ENCODE measurements at regions not wholly inside any gene's neighbourhood (a gene's known extent, or its start where the extent isn't known, plus 50 kb on each side); places are given as distances from the start of the nearest gene placed in this dataset.

- dilution Hi-C loops (cut with MboI; ENCODE audit: extremely low pct_ligation_motif_present, low sequenced_read_pairs) (no loop called here), intact Hi-C loops (cut with micrococcal nuclease) (no loop called here)
- no peak overlapping the region for H3K4me2 ChIP-seq (ENCODE audit: insufficient read depth, low read length)
- ChIA-PET CTCF (no interaction called here), POLR2A (no interaction called here)
- H3K4me1 ChIP-seq (ENCODE audit: control insufficient read depth, extremely low read depth, insufficient read depth, low read length): no peaks in the 10 kb centered on the region
- no peaks in the 10 kb centered on the region for H3K36me3 ChIP-seq (ENCODE audit: control insufficient read depth in 2 of 2, extremely low read depth in 1 of 2, insufficient read depth in 2 of 2, low read length in 2 of 2)
- DNase-seq (ENCODE audit: low read depth, low spot score) (no peak), FAIRE-seq (no peak)
- no peak overlapping the region for H3K4me3 ChIP-seq (replicated peaks in 1 of 3; ENCODE audit: insufficient read depth in 1 of 3, low read depth in 1 of 3, low read length in 3 of 3)
- BruUV-seq (replicated peaks): no TSS peak
- no peaks in the 10 kb centered on the region for H3K79me2 ChIP-seq (ENCODE audit: control insufficient read depth, insufficient read depth, low read length)
- TF ChIP-seq JUN (IDR thresholded peaks at IDR 0.05; ENCODE audit: borderline replicate concordance, insufficient read depth, insufficient read length, low read depth) (no peak), FOS (IDR thresholded peaks at IDR 0.05; ENCODE audit: borderline replicate concordance, insufficient read depth, low read length) (no peak), GATA2 (IDR thresholded peaks at IDR 0.05; ENCODE audit: insufficient read depth, insufficient read length, low read depth, low read length) (no peak), POLR2A (IDR thresholded peaks at IDR 0.05; ENCODE audit: low read depth, low read length) (no peak), POLR2AphosphoS5 (IDR thresholded peaks at IDR 0.05; ENCODE audit: insufficient read depth, low read depth, low read length) (no peak), MYC (IDR thresholded peaks at IDR 0.05; ENCODE audit: low read depth, low read length) (no peak), MAX (IDR thresholded peaks at IDR 0.05; ENCODE audit: insufficient read depth, insufficient read length) (no peak), EZH2 (IDR thresholded peaks at IDR 0.05; ENCODE audit: borderline replicate concordance, low read depth, low read length, severe bottlenecking) (no peak), CTCF (IDR thresholded peaks at IDR 0.05; ENCODE audit: extremely low read depth in 1 of 2, insufficient read depth in 1 of 2, low read depth in 1 of 2, low read length in 2 of 2) (no peak)
- no peak overlapping the region for H3K9ac ChIP-seq (replicated peaks; ENCODE audit: extremely low read depth, insufficient read depth, low read length)
- no peaks in the 10 kb centered on the region for H4K20me1 ChIP-seq (replicated peaks; ENCODE audit: control insufficient read depth, extremely low read depth, insufficient read depth, low read length)
- no peaks in the 10 kb centered on the region for H3K9me3 ChIP-seq (replicated peaks; ENCODE audit: control insufficient read depth, insufficient read depth, low read length)
- H2AFZ ChIP-seq (ENCODE audit: low read depth, low read length): no peak overlapping the region
- H3K9me1 ChIP-seq (replicated peaks; ENCODE audit: control insufficient read depth, extremely low read depth, insufficient read depth, low read length): no peaks in the 10 kb centered on the region
- no peak overlapping the region for H3K27ac ChIP-seq (ENCODE audit: insufficient read depth, low read depth, low read length)
- no peaks in the 10 kb centered on the region for H3K27me3 ChIP-seq (ENCODE audit: control insufficient read depth in 2 of 2, insufficient read depth in 2 of 2, low read length in 2 of 2)
These were observed 123.8 kb upstream of the NSMCE3 start for GRCh38 chr15:29393443-29393842.
